Choroid plexus epithelial cell (primary cell): ENCODE measurements at regions not wholly inside any gene's neighbourhood (a gene's known extent, or its start where the extent isn't known, plus 50 kb on each side); places are given as distances from the start of the nearest gene placed in this dataset.

Source experiments
- DNase-seq: peaks from one replicate; pipeline ENCODE4 v3.0.0-alpha.2; 2010; ENCODE audit warnings: low read depth
- H3K4me3 ChIP-seq: 2 replicates; pipeline ENCODE4 v1.5.1; 2011; ENCODE audit warnings: low read depth, mild to moderate bottlenecking, control low read depth, low read length, moderate library complexity
- TF ChIP-seq, protein P1 (sequence below): conservative IDR thresholded peaks from 2 replicates; pipeline ENCODE4 v1.5.1; 2011; ENCODE audit warnings: low read depth, mild to moderate bottlenecking, control low read depth, inconsistent platforms, low read length, moderate library complexity

DNA sequence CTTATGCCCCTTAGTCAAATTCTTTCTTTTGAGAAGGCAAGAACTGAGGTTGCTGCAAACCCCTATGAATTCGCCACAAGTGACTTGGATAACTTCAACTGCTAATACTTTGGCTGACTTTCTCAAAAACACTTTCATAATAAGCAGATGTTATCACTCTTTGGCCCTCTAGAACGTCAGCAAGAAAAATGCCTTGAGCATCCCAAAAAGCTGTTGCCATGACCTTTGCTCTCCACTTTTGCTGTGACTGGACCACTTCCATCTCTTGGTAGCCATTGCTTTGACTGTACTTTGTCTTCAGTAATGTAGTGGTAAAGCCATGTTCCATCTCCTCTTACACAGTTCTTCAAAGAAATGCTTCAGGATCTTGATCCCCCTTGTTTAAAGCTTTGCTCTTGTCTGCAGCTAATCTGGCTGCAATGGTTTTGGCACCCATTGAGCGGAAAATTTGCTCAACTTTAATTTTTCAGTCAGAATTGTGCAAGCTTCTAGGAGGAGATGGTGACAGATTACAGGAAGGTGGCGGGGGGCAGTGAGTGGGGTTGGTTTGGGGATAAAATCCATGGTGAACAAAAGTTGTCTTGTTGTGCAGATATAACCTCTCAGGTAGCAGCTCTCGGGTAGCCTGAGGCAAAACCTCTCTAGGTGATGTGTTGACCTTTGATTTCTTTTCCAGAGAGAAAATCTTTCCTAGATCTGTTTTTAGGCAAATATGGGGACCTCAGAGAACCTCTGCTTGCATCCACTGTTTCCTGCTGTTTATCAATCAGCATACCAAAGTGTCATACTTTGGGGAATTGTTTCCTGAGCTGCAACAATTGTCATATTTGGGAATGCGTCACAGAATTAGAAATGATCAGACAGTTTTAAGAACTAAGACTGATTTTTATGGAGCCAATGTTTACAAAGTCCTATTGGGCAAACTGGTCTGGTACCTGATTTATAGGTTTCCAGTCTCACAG is 83.6 kb downstream of the CCR1 start:
- peak; percentile 66 for DNase-seq
- no peak overlapping the region for H3K4me3 ChIP-seq
- TF ChIP-seq, protein P1, sequence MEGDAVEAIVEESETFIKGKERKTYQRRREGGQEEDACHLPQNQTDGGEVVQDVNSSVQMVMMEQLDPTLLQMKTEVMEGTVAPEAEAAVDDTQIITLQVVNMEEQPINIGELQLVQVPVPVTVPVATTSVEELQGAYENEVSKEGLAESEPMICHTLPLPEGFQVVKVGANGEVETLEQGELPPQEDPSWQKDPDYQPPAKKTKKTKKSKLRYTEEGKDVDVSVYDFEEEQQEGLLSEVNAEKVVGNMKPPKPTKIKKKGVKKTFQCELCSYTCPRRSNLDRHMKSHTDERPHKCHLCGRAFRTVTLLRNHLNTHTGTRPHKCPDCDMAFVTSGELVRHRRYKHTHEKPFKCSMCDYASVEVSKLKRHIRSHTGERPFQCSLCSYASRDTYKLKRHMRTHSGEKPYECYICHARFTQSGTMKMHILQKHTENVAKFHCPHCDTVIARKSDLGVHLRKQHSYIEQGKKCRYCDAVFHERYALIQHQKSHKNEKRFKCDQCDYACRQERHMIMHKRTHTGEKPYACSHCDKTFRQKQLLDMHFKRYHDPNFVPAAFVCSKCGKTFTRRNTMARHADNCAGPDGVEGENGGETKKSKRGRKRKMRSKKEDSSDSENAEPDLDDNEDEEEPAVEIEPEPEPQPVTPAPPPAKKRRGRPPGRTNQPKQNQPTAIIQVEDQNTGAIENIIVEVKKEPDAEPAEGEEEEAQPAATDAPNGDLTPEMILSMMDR = no peak

DNA sequence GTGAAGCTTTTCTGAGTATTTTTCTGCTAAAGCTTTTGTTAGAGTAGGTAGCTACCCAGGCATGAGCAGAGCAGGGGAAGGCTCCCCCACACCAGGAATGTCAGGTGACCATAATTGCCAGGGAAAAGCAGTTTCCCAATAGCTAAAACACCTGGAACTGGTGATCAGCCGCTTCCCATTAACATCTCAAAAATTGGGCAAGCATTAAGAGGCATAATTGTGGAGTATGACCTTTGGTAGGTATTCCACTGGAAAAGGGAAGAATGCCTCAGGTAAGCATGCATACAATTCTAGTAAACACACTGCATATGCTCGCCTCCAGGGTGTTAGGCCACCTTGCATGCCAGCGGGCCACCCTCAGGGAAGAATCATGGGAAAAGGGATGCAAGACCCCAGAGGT is 84.5 kb downstream of the CCR1 start:
- DNase-seq = no peak
- no peak overlapping the region for H3K4me3 ChIP-seq
- TF ChIP-seq, protein P1 = no peak

DNA sequence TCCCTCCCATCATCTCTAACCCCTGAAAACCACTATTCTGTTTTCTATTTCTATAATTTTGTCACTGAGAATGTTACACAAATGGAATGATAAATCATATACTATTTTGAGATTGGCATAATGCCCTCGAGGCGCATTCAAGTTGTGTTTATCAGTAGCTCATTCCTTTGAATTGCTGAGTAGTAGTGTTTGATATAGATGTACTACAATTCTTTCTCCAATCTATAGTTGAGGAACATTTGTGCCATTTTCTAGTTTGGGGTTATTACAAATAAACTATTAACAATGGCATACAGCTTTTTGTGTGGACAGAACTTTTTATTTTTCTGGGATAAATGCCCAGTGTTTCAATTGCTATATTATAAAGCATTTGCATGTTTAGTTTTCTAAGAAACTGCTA is 86.0 kb downstream of the CCR1 start:
- H3K4me3 ChIP-seq = no peak overlapping the region
- no peak for DNase-seq
- TF ChIP-seq, protein P1 = no peak

DNA sequence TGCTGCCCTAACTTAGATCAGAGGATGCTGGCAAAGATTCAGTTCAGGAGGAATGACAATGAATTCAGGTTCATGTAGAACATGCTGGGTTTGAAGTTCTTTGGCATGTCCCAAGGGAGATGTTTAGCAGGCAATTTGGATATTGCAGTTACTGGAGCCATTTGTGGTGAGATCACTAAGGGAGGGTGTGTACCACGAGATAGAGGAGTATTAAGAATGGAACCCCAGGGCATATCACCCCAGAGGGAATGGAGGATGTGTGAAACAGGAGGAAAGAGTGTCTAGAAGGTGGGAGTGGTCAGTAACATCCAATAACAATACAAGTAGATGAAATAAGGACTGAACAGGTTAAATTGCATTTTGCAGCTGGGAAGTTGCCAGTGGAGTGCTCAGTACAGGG is 87.1 kb downstream of the CCR1 start:
- no peak overlapping the region for H3K4me3 ChIP-seq
- no peak for DNase-seq
- TF ChIP-seq, protein P1 = no peak

DNA sequence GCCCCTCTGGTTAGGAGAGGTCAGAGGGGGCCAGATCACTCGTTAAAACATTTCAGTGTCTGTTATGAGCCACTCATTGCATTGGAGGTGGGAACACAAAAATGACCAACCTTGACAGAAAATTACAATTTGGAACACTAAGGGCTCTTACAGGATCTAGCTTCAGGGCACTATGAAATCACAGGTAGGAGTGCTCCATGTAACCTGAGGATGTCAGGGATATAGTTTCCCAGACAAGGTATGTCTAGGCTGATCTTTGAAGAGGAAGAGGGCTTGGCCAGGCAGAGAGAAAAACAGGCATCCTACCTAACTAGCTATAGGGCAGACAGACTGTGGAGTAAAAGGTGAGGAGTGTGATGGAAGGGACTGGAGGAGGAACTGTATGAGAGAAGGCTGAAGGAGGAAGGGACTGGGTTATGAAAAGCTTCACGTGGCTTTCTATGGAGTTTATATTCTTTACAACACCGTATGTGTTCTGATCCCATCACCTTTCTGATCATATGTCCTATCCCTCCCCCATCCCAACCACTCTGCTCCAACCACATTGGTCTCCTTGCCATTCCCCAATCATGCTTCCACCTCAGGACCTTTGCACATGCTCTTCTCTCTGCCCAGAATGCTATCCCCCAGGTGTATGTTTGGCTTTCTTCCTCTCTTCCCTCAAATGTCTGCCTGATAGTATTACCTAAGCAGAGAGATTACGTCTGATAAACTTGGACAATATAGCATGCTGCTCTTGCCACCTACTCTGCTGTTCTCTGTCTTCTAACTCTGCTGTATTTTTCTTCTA is 88.2 kb downstream of the CCR1 start:
- no peak overlapping the region for H3K4me3 ChIP-seq
- TF ChIP-seq, protein P1 = no peak

DNA sequence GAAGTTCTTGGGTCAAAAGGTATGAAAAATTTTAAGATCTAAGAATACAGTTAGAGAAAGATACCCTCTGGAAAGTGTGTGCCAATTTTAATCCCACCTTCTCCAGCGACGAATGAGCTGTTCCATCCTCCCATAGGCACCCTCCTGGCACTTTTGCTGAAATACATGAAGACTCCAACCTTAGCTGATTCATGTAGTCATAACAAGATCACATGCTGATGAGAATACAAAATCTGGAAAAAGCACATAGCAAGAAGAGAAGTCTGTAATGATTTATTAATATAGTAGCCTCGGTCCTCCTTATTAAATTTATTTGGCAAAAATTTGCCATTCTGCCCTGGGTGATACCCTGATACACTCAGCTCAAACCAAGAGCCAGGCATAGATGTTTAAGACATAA is 88.9 kb downstream of the CCR1 start:
- H3K4me3 ChIP-seq = no peak overlapping the region
- TF ChIP-seq, protein P1 = no peak
- no peak for DNase-seq

More for the DNA sequence above, 88.2 kb downstream of the CCR1 start:
- DNase-seq = no peak
